HCT116 (cell line): ENCODE measurements at regions not wholly inside any gene's neighbourhood (a gene's known extent, or its start where the extent isn't known, plus 50 kb on each side); places are given as distances from the start of the nearest gene placed in this dataset.

Experiments
- ATAC-seq: fragments of 200-7000 bp; cut with Tn5 transposase; 2 replicates; pipeline ENCODE4 v1.9.1; 2020; ENCODE audit warnings: mild to moderate bottlenecking, moderate library complexity
- BruUV-seq: library from RNA; stranded (reverse); fragments of 400-500 nt; replicated peaks from 2 replicates; lab custom pipeline; 2021; lab: Mats Ljungman, UMichigan
- CTCF ChIA-PET: fragments of 300-600 bp; sonication (Branson Sonifier 250); formaldehyde crosslinking; loops from one replicate; lab custom pipeline; 2021; ENCODE audit warnings: antibody characterized with exemption; lab: Charles Lee
- POLR2A ChIA-PET: fragments of 300-600, 350-600 bp; sonication (Branson Sonifier 250); formaldehyde crosslinking; loops from one replicate; lab custom pipeline; 2021; ENCODE audit warnings: antibody characterized with exemption; lab: Charles Lee
- RAD21 ChIA-PET, 2 experiments: fragments of 300-600 bp; sonication (Branson Sonifier 250); formaldehyde crosslinking; loops; one replicate each; lab custom pipeline; 2023; ENCODE audit warnings: low total read pairs in 2 of 2; ENCODE audit not compliant: uncharacterized antibody in 2 of 2, unreplicated experiment in 2 of 2, low non-redundant PET in 1 of 2; lab: Charles Lee
- DNase-seq: peaks from one replicate; pipeline ENCODE4 v3.0.0-alpha.2; 2010; ENCODE audit warnings: low read depth, low spot score
- H2AFZ ChIP-seq: fragments of 200-600 bp; shearing (Covaris generic), sonication (generic); 2 replicates; pipeline ENCODE4 v1.6.1; 2017; ENCODE audit warnings: low read depth, mixed run types, mixed read lengths, antibody characterized with exemption, low read length; ENCODE audit not compliant: poor library complexity, severe bottlenecking
- H3K27ac ChIP-seq: 2 replicates; pipeline ENCODE4 v1.5.1; 2012; ENCODE audit warnings: low read depth, low read length
- H3K27me3 ChIP-seq: fragments of 200-600 bp; sonication (generic); 2 replicates; pipeline ENCODE4 v1.6.1; 2016; ENCODE audit warnings: mixed run types, low read length, mixed read lengths; ENCODE audit not compliant: insufficient read depth
- H3K36me3 ChIP-seq, 2 experiments: fragments of 200-500 bp in 1 of 2; fragments of 200-600 bp in 1 of 2; sonication (Bioruptor generic) in 1 of 2; sonication (generic) in 1 of 2; 2 replicates each; pipeline versions ENCODE4 v1.5.1 to v1.6.1; 2014 to 2016; ENCODE audit warnings: low read length in 2 of 2, inconsistent platforms in 1 of 2, mixed read lengths in 1 of 2, mixed run types in 1 of 2; ENCODE audit not compliant: insufficient read depth in 2 of 2, control insufficient read depth in 1 of 2
- H3K4me1 ChIP-seq, 2 experiments: fragments of 200-600 bp in 1 of 2; sonication (generic) in 1 of 2; 2 replicates each; pipeline versions ENCODE4 v1.5.1 to v1.6.1; 2012 to 2017; ENCODE audit warnings: low read length in 2 of 2, inconsistent platforms in 1 of 2, mild to moderate bottlenecking in 1 of 2, mixed read lengths in 1 of 2, mixed run types in 1 of 2, moderate library complexity in 1 of 2; ENCODE audit not compliant: insufficient read depth in 2 of 2, control insufficient read depth in 1 of 2
- H3K4me2 ChIP-seq: fragments of 200-600 bp; sonication (generic); 2 replicates; pipeline ENCODE4 v1.6.1; 2017; ENCODE audit warnings: mixed run types, low read length, mixed read lengths
- H3K4me3 ChIP-seq, 2 experiments: fragments of 200-600 bp in 1 of 2; sonication (generic) in 1 of 2; replicated peaks in 1 of 2; 2 replicates each; pipeline ENCODE4 v1.5.1; 2011 to 2016; ENCODE audit warnings: low read length in 2 of 2, control low read depth in 1 of 2, low read depth in 1 of 2, mild to moderate bottlenecking in 1 of 2, mixed read lengths in 1 of 2, mixed run types in 1 of 2
- H3K79me2 ChIP-seq: fragments of 200-600 bp; sonication (generic); 2 replicates; pipeline ENCODE4 v1.6.1; 2017; ENCODE audit warnings: mild to moderate bottlenecking, mixed run types, low read length, moderate library complexity, mixed read lengths; ENCODE audit not compliant: insufficient read depth
- H3K9ac ChIP-seq: fragments of 200-600 bp; sonication (generic); 2 replicates; pipeline ENCODE4 v1.6.1; 2016; ENCODE audit warnings: low read length, mixed read lengths
- H3K9me2 ChIP-seq: fragments of 200-600 bp; sonication (generic), shearing (Covaris generic); 2 replicates; pipeline ENCODE4 v1.6.1; 2017; ENCODE audit warnings: mixed run types, mild to moderate bottlenecking, moderate library complexity; ENCODE audit not compliant: insufficient read depth
- H3K9me3 ChIP-seq, 2 experiments: fragments of 200-500 bp in 1 of 2; fragments of 200-600 bp in 1 of 2; sonication (Bioruptor generic) in 1 of 2; sonication (generic) in 1 of 2; 2 replicates each; pipeline ENCODE4 v1.6.1; 2014 to 2017; ENCODE audit warnings: low read length in 2 of 2, mixed read lengths in 2 of 2, inconsistent platforms in 1 of 2, low read depth in 1 of 2, mild to moderate bottlenecking in 1 of 2, mixed run types in 1 of 2, moderate library complexity in 1 of 2; ENCODE audit not compliant: control insufficient read depth in 1 of 2, insufficient read depth in 1 of 2
- H4K20me1 ChIP-seq: fragments of 200-600 bp; sonication (generic), shearing (Covaris generic); 2 replicates; pipeline ENCODE4 v1.6.1; 2017; ENCODE audit warnings: mixed run types, mild to moderate bottlenecking, moderate library complexity; ENCODE audit not compliant: insufficient read depth
- CBX3 ChIP-seq: IDR thresholded peaks from 2 replicates; pipeline ENCODE4 v1.6.1; 2012; ENCODE audit warnings: low read depth
- CTCF ChIP-seq, 3 experiments: fragments of 200-600 bp in 1 of 3; sonication (generic) in 1 of 3; IDR thresholded peaks in 2 of 3; conservative IDR thresholded peaks in 1 of 3; 2 replicates each; pipeline ENCODE4 v1.5.1; 2012 to 2017; ENCODE audit warnings: low read depth in 2 of 3, low read length in 2 of 3, antibody characterized with exemption in 1 of 3, borderline replicate concordance in 1 of 3, control low read depth in 1 of 3, mild to moderate bottlenecking in 1 of 3, mixed read lengths in 1 of 3, mixed run types in 1 of 3, moderate library complexity in 1 of 3; ENCODE audit not compliant: insufficient read depth in 1 of 3
- EGR1 ChIP-seq: IDR thresholded peaks from 2 replicates; pipeline ENCODE4 v1.6.1; 2012; ENCODE audit warnings: low read depth
- EZH2phosphoT487 ChIP-seq: fragments of 200-600 bp; IDR thresholded peaks from 2 replicates; pipeline ENCODE4 v1.6.1; 2018; ENCODE audit warnings: antibody characterized with exemption, borderline replicate concordance
- FOSL1 ChIP-seq: IDR thresholded peaks from 2 replicates; pipeline ENCODE4 v1.6.1; 2012; ENCODE audit warnings: low read depth
- MAX ChIP-seq: IDR thresholded peaks from 2 replicates; pipeline ENCODE4 v1.6.1; 2012
- POLR2A ChIP-seq: IDR thresholded peaks from 2 replicates; pipeline ENCODE4 v1.7.0; 2011; ENCODE audit warnings: borderline replicate concordance; ENCODE audit not compliant: insufficient read depth, insufficient read length; ENCODE audit errors: extremely low read depth
- REST ChIP-seq: IDR thresholded peaks from 2 replicates; pipeline ENCODE4 v1.6.1; 2012; ENCODE audit warnings: low read depth
- SIN3A ChIP-seq: IDR thresholded peaks from 2 replicates; pipeline ENCODE4 v1.6.1; 2012; ENCODE audit warnings: low read depth
- TCF7L2 ChIP-seq: IDR thresholded peaks from 2 replicates; pipeline ENCODE4 v1.7.0; 2011; ENCODE audit warnings: borderline replicate concordance, inconsistent platforms; ENCODE audit not compliant: insufficient read depth, insufficient read length; ENCODE audit errors: extremely low read depth
- YY1 ChIP-seq: IDR thresholded peaks from 2 replicates; pipeline ENCODE4 v1.6.1; 2011; ENCODE audit warnings: low read length, low read depth, moderate library complexity, mild to moderate bottlenecking; ENCODE audit not compliant: insufficient replicate concordance; ENCODE audit errors: extremely low read depth
- ZBTB33 ChIP-seq: IDR thresholded peaks from 2 replicates; pipeline ENCODE4 v1.6.1; 2011; ENCODE audit warnings: mild to moderate bottlenecking, low read length, moderate library complexity; ENCODE audit not compliant: insufficient replicate concordance; ENCODE audit errors: extremely low read depth
- ZFX ChIP-seq: fragments of 450-650 bp; IDR thresholded peaks from 2 replicates; pipeline ENCODE4 v1.6.1; 2017
- ZNF274 ChIP-seq: fragments of 200-500 bp; sonication (Bioruptor generic); IDR thresholded peaks from 2 replicates; pipeline ENCODE4 v1.6.1; 2014; ENCODE audit warnings: mild to moderate bottlenecking, low read depth, low read length, inconsistent platforms
- intact Hi-C: fragments of 100-400 bp; cut with micrococcal nuclease; formaldehyde crosslinking; loops from 2 replicates; pipeline ENCODE4 v1.10.0; 2022

GRCh38 chr5:54403885-54404416, 51.5 kb upstream of the HSPB3 start:
- no peak overlapping the region for H2AFZ ChIP-seq
- ATAC-seq, result no peak
- no peak overlapping the region for H3K27ac ChIP-seq
- DNase-seq, result no peak
- CTCF ChIA-PET, result no interaction called here
- H3K9me3 ChIP-seq, result no peaks in the 10 kb centered on the region
- POLR2A ChIA-PET, result no interaction called here
- intact Hi-C loops, result no loop called here
- no peak overlapping the region for H3K4me3 ChIP-seq
- no peaks in the 10 kb centered on the region for H4K20me1 ChIP-seq
- TF ChIP-seq ZBTB33 (no peak), CTCF (IDR thresholded peaks at IDR 0.05 in 2 of 3, conservative IDR thresholded peaks at IDR 0.05 in 1 of 3; ENCODE audit: borderline replicate concordance in 1 of 3, insufficient read depth in 1 of 3, low read depth in 2 of 3, low read length in 2 of 3) (no peak), REST (no peak), MAX (no peak), ZFX (no peak), SIN3A (no peak), ZNF274 (no peak), POLR2A (no peak), YY1 (no peak), FOSL1 (no peak), EGR1 (no peak), TCF7L2 (no peak), EZH2phosphoT487 (no peak), CBX3 (no peak)
- no TSS peak for BruUV-seq
- RAD21 ChIA-PET, result no interaction called here
- H3K4me2 ChIP-seq, result no peak overlapping the region
- H3K4me1 ChIP-seq, result 0 out of 4 replicates have a peak, but pooled peaks cover 0 to 6% of the 10 kb centered on the region in 2 experiments
- no peaks in the 10 kb centered on the region for H3K27me3 ChIP-seq
- no peaks in the 10 kb centered on the region for H3K36me3 ChIP-seq
- H3K9me2 ChIP-seq, result no peaks in the 10 kb centered on the region
- H3K9ac ChIP-seq, result no peak overlapping the region
- no peaks in the 10 kb centered on the region for H3K79me2 ChIP-seq
